ENCODE measurements at regions not wholly inside any gene's neighbourhood (a gene's known extent, or its start where the extent isn't known, plus 50 kb on each side); places are given as distances from the start of the nearest gene placed in this dataset.

DNA sequence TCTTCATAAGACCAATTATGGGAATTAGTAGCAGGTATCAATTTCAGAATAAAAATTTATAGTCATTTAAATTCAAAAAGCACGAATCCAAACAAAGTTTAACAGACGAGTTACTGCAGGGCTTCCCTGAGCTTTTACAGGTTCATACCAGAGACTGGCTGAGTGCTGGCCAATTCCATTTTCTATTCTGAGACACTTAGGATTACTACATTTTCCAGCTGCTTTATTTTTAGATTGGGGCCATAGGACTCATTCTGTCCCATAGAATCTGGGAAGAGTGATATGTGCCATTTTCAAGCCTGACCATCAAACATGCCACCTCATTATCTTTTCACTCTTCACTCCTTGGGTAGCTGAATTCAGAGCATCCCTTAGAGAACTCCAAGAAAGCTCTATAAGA is 410.7 kb downstream of the DNAH5 start:
- Histone ChIP-seq H3K79me2 (no peaks in the 10 kb centered on the region), H3K27ac (no peak overlapping the region), H3K4me3 (no peak overlapping the region), H3K9me3 (ENCODE audit: low read depth) (no peaks in the 10 kb centered on the region), H3K27me3 (no peaks in the 10 kb centered on the region), H2AFZ (no peak overlapping the region), H4K20me1 (ENCODE audit: insufficient read depth, poor library complexity, severe bottlenecking) (no peaks in the 10 kb centered on the region), H3K36me3 (replicated peaks; ENCODE audit: insufficient read depth, low read depth) (no peaks in the 10 kb centered on the region), H3K9me2 (replicated peaks; ENCODE audit: insufficient read depth) (no peaks in the 10 kb centered on the region), H3K4me2 (no peak overlapping the region), H3K4me1 (ENCODE audit: insufficient read depth) (no peaks in the 10 kb centered on the region)
- no peak for TF ChIP-seq EZH2phosphoT487 (IDR thresholded peaks at IDR 0.05; ENCODE audit: low read depth, severe bottlenecking, unreplicated experiment)
- TF ChIP-seq, protein P1, sequence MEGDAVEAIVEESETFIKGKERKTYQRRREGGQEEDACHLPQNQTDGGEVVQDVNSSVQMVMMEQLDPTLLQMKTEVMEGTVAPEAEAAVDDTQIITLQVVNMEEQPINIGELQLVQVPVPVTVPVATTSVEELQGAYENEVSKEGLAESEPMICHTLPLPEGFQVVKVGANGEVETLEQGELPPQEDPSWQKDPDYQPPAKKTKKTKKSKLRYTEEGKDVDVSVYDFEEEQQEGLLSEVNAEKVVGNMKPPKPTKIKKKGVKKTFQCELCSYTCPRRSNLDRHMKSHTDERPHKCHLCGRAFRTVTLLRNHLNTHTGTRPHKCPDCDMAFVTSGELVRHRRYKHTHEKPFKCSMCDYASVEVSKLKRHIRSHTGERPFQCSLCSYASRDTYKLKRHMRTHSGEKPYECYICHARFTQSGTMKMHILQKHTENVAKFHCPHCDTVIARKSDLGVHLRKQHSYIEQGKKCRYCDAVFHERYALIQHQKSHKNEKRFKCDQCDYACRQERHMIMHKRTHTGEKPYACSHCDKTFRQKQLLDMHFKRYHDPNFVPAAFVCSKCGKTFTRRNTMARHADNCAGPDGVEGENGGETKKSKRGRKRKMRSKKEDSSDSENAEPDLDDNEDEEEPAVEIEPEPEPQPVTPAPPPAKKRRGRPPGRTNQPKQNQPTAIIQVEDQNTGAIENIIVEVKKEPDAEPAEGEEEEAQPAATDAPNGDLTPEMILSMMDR (IDR thresholded peaks at IDR 0.05; ENCODE audit: poor library complexity) = no peak
- TF ChIP-seq EZH2 (IDR thresholded peaks at IDR 0.05; ENCODE audit: borderline replicate concordance) = no peak
- 83% methylated on average over 2 of the region's 2 CpGs for WGBS (ENCODE audit: low lambda C conversion rate, missing lambda C conversion rate)
- no peak for DNase-seq (ENCODE audit: low spot score)

DNA sequence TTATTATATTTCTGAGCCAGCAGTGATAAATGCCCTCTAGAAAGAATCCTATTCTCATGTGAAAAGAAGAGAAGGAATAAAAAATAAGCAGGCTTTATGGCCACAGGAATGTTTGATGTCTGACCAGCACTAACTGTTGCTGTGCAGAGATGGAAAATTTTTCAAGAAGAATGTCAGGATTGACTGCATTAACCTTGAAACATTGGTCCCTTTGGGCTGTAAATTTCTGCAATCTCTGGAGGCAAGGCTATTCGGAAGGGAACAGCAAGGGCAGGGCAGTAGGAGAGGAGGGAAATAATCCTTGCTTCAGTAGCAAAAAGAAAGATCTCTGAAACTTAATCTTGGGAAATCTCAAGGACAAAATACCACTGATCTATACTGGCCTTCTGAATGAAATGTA is 415.2 kb downstream of the DNAH5 start:
- H3K4me2 ChIP-seq = no peak overlapping the region
- no peaks in the 10 kb centered on the region for H3K36me3 ChIP-seq (replicated peaks; ENCODE audit: insufficient read depth, low read depth)
- H3K79me2 ChIP-seq = no peaks in the 10 kb centered on the region
- no peaks in the 10 kb centered on the region for H4K20me1 ChIP-seq (ENCODE audit: insufficient read depth, poor library complexity, severe bottlenecking)
- H3K27ac ChIP-seq = no peak overlapping the region
- peaks cover 11% of the 10 kb centered on the region for H3K4me1 ChIP-seq (ENCODE audit: insufficient read depth)
- no peak overlapping the region for H3K4me3 ChIP-seq
- no peak for DNase-seq (ENCODE audit: low spot score)
- no peaks in the 10 kb centered on the region for H3K9me2 ChIP-seq (replicated peaks; ENCODE audit: insufficient read depth)
- TF ChIP-seq, protein P1 (IDR thresholded peaks at IDR 0.05; ENCODE audit: poor library complexity) = no peak
- TF ChIP-seq EZH2 (IDR thresholded peaks at IDR 0.05; ENCODE audit: borderline replicate concordance) (no peak), EZH2phosphoT487 (IDR thresholded peaks at IDR 0.05; ENCODE audit: low read depth, severe bottlenecking, unreplicated experiment) (no peak)
- no peak overlapping the region for H2AFZ ChIP-seq
- 61% methylated on average over 1 of the region's 1 CpG for WGBS (ENCODE audit: low lambda C conversion rate, missing lambda C conversion rate)
- H3K27me3 ChIP-seq = no peaks in the 10 kb centered on the region
- no peaks in the 10 kb centered on the region for H3K9me3 ChIP-seq (ENCODE audit: low read depth)

DNA sequence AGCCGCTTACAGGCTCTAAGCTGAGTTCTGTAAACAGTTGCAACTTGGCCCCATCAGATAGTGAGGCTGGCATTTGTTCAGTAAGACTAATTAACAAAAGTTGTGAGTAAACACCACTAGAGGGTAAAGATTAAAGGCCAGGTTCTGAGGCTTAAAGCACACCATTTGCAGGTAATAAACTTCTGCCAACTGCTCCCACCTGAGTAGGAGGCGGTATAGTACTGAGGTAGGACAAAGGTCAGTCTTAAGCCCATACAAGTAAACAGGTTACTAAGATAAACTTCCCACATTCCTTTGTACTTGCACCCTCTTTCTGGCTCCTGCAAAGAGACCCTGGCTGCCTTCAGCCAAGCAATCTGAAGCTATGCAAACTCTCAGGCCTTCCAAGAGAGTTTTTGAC is 419.6 kb downstream of the DNAH5 start:
- Histone ChIP-seq H3K27ac (no peak overlapping the region), H3K9me2 (replicated peaks; ENCODE audit: insufficient read depth) (no peaks in the 10 kb centered on the region), H3K4me1 (ENCODE audit: insufficient read depth) (peaks cover 24% of the 10 kb centered on the region), H3K9me3 (ENCODE audit: low read depth) (no peaks in the 10 kb centered on the region), H2AFZ (no peak overlapping the region), H4K20me1 (ENCODE audit: insufficient read depth, poor library complexity, severe bottlenecking) (no peaks in the 10 kb centered on the region), H3K4me2 (peak overlapping the region; percentile 50), H3K79me2 (no peaks in the 10 kb centered on the region), H3K4me3 (no peak overlapping the region), H3K27me3 (no peaks in the 10 kb centered on the region), H3K36me3 (replicated peaks; ENCODE audit: insufficient read depth, low read depth) (no peaks in the 10 kb centered on the region)
- 41% methylated on average over 2 of the region's 2 CpGs for WGBS (ENCODE audit: low lambda C conversion rate, missing lambda C conversion rate)
- DNase-seq (ENCODE audit: low spot score) = peak; percentile 43
- TF ChIP-seq, protein P1 (IDR thresholded peaks at IDR 0.05; ENCODE audit: poor library complexity) = no peak
- no peak for TF ChIP-seq EZH2phosphoT487 (IDR thresholded peaks at IDR 0.05; ENCODE audit: low read depth, severe bottlenecking, unreplicated experiment)
- TF ChIP-seq EZH2 (IDR thresholded peaks at IDR 0.05; ENCODE audit: borderline replicate concordance) = no peak

DNA sequence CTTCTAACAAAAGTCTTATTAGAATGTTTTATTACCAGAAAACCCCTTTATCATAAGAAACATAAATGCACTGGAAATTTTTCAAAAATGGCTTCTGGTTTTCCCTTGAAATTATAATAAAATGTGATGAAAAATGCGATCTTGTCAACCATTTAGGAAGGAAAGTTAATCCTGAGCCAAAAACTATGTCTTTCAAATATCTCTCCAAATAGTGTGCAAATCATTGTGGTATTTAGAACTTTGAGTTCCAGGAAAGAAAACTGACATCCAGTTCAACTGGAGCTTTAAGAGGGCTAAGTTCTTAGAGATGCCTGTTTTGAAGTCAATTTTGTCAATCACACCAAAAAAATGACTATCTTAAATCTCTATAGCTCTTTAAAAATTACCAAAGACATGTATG is 425.4 kb downstream of the DNAH5 start:
- Histone ChIP-seq H3K4me2 (no peak overlapping the region), H3K79me2 (no peaks in the 10 kb centered on the region), H3K9me3 (ENCODE audit: low read depth) (no peaks in the 10 kb centered on the region), H3K36me3 (replicated peaks; ENCODE audit: insufficient read depth, low read depth) (no peaks in the 10 kb centered on the region), H3K27me3 (no peaks in the 10 kb centered on the region), H3K4me3 (no peak overlapping the region), H2AFZ (no peak overlapping the region), H3K9me2 (replicated peaks; ENCODE audit: insufficient read depth) (no peaks in the 10 kb centered on the region), H3K4me1 (ENCODE audit: insufficient read depth) (peaks cover 13% of the 10 kb centered on the region), H3K27ac (no peak overlapping the region), H4K20me1 (ENCODE audit: insufficient read depth, poor library complexity, severe bottlenecking) (no peaks in the 10 kb centered on the region)
- no peak for DNase-seq (ENCODE audit: low spot score)
- TF ChIP-seq EZH2 (IDR thresholded peaks at IDR 0.05; ENCODE audit: borderline replicate concordance) (no peak), EZH2phosphoT487 (IDR thresholded peaks at IDR 0.05; ENCODE audit: low read depth, severe bottlenecking, unreplicated experiment) (no peak)
- TF ChIP-seq, protein P1 (IDR thresholded peaks at IDR 0.05; ENCODE audit: poor library complexity) = no peak
- WGBS (ENCODE audit: low lambda C conversion rate, missing lambda C conversion rate) = 89% methylated on average over 1 of the region's 1 CpG

Measured in hepatocyte (in vitro differentiated cells).